K562 (cell line): ENCODE measurements at regions not wholly inside any gene's neighbourhood (a gene's known extent, or its start where the extent isn't known, plus 50 kb on each side); places are given as distances from the start of the nearest gene placed in this dataset.

Experiments used
- ATAC-seq: fragments of 200-7000 bp; cut with Tn5 transposase; 3 replicates; pipeline ENCODE4 v1.9.1; 2020; ENCODE audit warnings: moderate library complexity
- BruUV-seq: library from RNA; stranded (reverse); fragments of 400-500 nt; replicated peaks from 2 replicates; lab custom pipeline; 2021; lab: Mats Ljungman, UMichigan
- CTCF ChIA-PET: fragments of 300-600 bp; formaldehyde crosslinking; extraction: SDS; loops from one replicate; lab custom pipeline; 2021; ENCODE audit warnings: low intra/inter-chr PET ratio; lab: Yijun Ruan, JAX
- POLR2A ChIA-PET: fragments of 300-600, 350-650 bp; sonication (Branson Sonifier 250); formaldehyde crosslinking; extraction: SDS; loops from one replicate; lab custom pipeline; 2021; ENCODE audit warnings: antibody characterized with exemption, inconsistent platforms; lab: Yijun Ruan, JAX
- DNase-seq, 4 experiments: peaks; one replicate each; pipeline versions ENCODE4 v3.0.0 to v3.0.0-alpha.2; 2011 to 2018; ENCODE audit warnings: low spot score in 3 of 4, mixed read lengths in 3 of 4; ENCODE audit errors: extremely low read depth in 1 of 4
- FAIRE-seq: peaks from 2 replicates; lab custom pipeline; 2011; peaks lifted over from hg19 to GRCh38; lab: Jason Lieb, UNC
- H2AFZ ChIP-seq: 2 replicates; pipeline ENCODE4 v1.6.0; 2011; ENCODE audit warnings: low read depth, low read length, control low read depth, inconsistent platforms
- H3K27ac ChIP-seq: fragments of 200-600 bp; 3 replicates; pipeline ENCODE4 v1.8.0; 2011; ENCODE audit warnings: low read depth, mild to moderate bottlenecking, control low read depth, inconsistent platforms, low read length, moderate library complexity, mixed read lengths; ENCODE audit errors: extremely low read depth
- H3K27me3 ChIP-seq, 2 experiments: fragments of 300-600 bp in 1 of 2; 2 replicates in 1 of 2; 3 replicates in 1 of 2; pipeline versions ENCODE4 v1.6.0 to v1.8.0; 2011; ENCODE audit warnings: inconsistent platforms in 2 of 2, low read length in 2 of 2, mild to moderate bottlenecking in 1 of 2, mixed read lengths in 1 of 2, moderate library complexity in 1 of 2; ENCODE audit not compliant: control insufficient read depth in 2 of 2, insufficient read depth in 2 of 2
- H3K36me3 ChIP-seq: fragments of 300-600 bp; 3 replicates; pipeline ENCODE4 v1.8.0; 2011; ENCODE audit warnings: mild to moderate bottlenecking, low read length, inconsistent platforms; ENCODE audit not compliant: control insufficient read depth, insufficient read depth
- H3K4me1 ChIP-seq, 2 experiments: fragments of 200-600 bp in 1 of 2; replicated peaks in 1 of 2; 2 replicates in 1 of 2; 3 replicates in 1 of 2; pipeline versions ENCODE4 v1.5.1 to v1.8.0; 2011; ENCODE audit warnings: inconsistent platforms in 2 of 2, low read length in 2 of 2, mild to moderate bottlenecking in 1 of 2, mixed read lengths in 1 of 2, moderate library complexity in 1 of 2; ENCODE audit not compliant: control insufficient read depth in 2 of 2, insufficient read depth in 2 of 2
- H3K4me2 ChIP-seq: 2 replicates; pipeline ENCODE4 v1.6.1; 2011; ENCODE audit warnings: low read length, control low read depth, inconsistent platforms, mixed read lengths; ENCODE audit not compliant: insufficient read depth
- H3K4me3 ChIP-seq: fragments of 200-600 bp; sonication (generic), shearing (Covaris generic); 2 replicates; pipeline ENCODE4 v1.5.1; 2016; ENCODE audit warnings: control low read depth, inconsistent platforms
- H3K79me2 ChIP-seq: fragments of 200-600 bp; 3 replicates; pipeline ENCODE4 v1.8.0; 2011; ENCODE audit warnings: low read length, inconsistent platforms; ENCODE audit not compliant: control insufficient read depth, insufficient read depth
- H3K9ac ChIP-seq, 2 experiments: 2 replicates each; pipeline versions ENCODE4 v1.6.0 to v1.6.1; 2011; ENCODE audit warnings: low read depth in 2 of 2, low read length in 2 of 2, control low read depth in 1 of 2, inconsistent platforms in 1 of 2, mild to moderate bottlenecking in 1 of 2, mixed read lengths in 1 of 2; ENCODE audit not compliant: insufficient read depth in 1 of 2
- H3K9me1 ChIP-seq: one replicate; pipeline ENCODE4 v1.6.0; 2011; ENCODE audit warnings: inconsistent platforms, mild to moderate bottlenecking, low read length, moderate library complexity; ENCODE audit not compliant: control insufficient read depth, insufficient read depth
- H3K9me3 ChIP-seq: replicated peaks from 2 replicates; pipeline ENCODE4 v1.5.1; 2011; ENCODE audit warnings: low read depth, low read length, inconsistent platforms; ENCODE audit not compliant: control insufficient read depth, insufficient read depth
- H4K20me1 ChIP-seq: replicated peaks from 2 replicates; pipeline ENCODE4 v1.6.1; 2011; ENCODE audit warnings: low read length, inconsistent platforms, mixed read lengths; ENCODE audit not compliant: control insufficient read depth, insufficient read depth
- CHCHD3 ChIP-seq: fragments of 250-450 bp; sonication (Bioruptor Pico); IDR thresholded peaks from 2 replicates; pipeline ENCODE4 v2.1.2; 2022; ENCODE audit warnings: mild to moderate bottlenecking
- CHD4 ChIP-seq: fragments of 200-600 bp; sonication (generic); IDR thresholded peaks from 3 replicates; pipeline ENCODE4 v1.6.1; 2012; ENCODE audit warnings: low read depth, mild to moderate bottlenecking, mixed read lengths, low read length, inconsistent platforms; ENCODE audit not compliant: insufficient read depth, insufficient replicate concordance, poor library complexity, severe bottlenecking
- FOXA3 ChIP-seq, 2 experiments: fragments of 450-650 bp in 1 of 2; sonication (generic) in 1 of 2; formaldehyde crosslinking; IDR thresholded peaks in 1 of 2; conservative IDR thresholded peaks in 1 of 2; 2 replicates each; pipeline versions ENCODE4 v1.4.0 to v1.8.0; 2020 to 2022; ENCODE audit warnings: mild to moderate bottlenecking in 2 of 2, missing genetic modification reagents in 1 of 2
- FOXJ3 ChIP-seq: sonication (generic); formaldehyde crosslinking; IDR thresholded peaks from 2 replicates; pipeline ENCODE4 v1.4.0; 2020; ENCODE audit warnings: mild to moderate bottlenecking, missing genetic modification reagents
- MAFF ChIP-seq: IDR thresholded peaks from 2 replicates; pipeline ENCODE4 v1.6.1; 2012; ENCODE audit warnings: low read length, improper control_type of control experiment
- MEIS2 ChIP-seq: fragments of 450-650 bp; IDR thresholded peaks from 2 replicates; pipeline ENCODE4 v1.6.1; 2014; ENCODE audit warnings: mild to moderate bottlenecking; ENCODE audit not compliant: partially characterized antibody
- NBN ChIP-seq: fragments of 450-650 bp; IDR thresholded peaks from 2 replicates; pipeline ENCODE4 v1.6.1; 2016; ENCODE audit warnings: low read depth, mild to moderate bottlenecking
- NCOA2 ChIP-seq, 2 experiments: fragments of 450-650 bp; IDR thresholded peaks; 2 replicates each; pipeline ENCODE4 v1.6.1; 2018; ENCODE audit warnings: mild to moderate bottlenecking in 2 of 2, moderate library complexity in 1 of 2; ENCODE audit not compliant: partially characterized antibody in 2 of 2
- NCOA6 ChIP-seq: fragments of 450-650 bp; IDR thresholded peaks from 2 replicates; pipeline ENCODE4 v1.6.1; 2017; ENCODE audit warnings: mild to moderate bottlenecking
- SFPQ ChIP-seq: fragments of 200-400 bp; formaldehyde crosslinking; IDR thresholded peaks from 2 replicates; pipeline ENCODE4 v1.6.1; 2017; ENCODE audit warnings: mild to moderate bottlenecking, low read depth, low read length, moderate library complexity
- SIN3B ChIP-seq: fragments of 450-650 bp; IDR thresholded peaks from 2 replicates; pipeline ENCODE4 v1.6.1; 2017; ENCODE audit warnings: low read depth, mild to moderate bottlenecking, moderate library complexity
- SP1 ChIP-seq: sonication (generic); formaldehyde crosslinking; IDR thresholded peaks from 2 replicates; pipeline ENCODE4 v1.8.1; 2022; ENCODE audit warnings: mild to moderate bottlenecking, missing genetic modification reagents
- SRSF9 ChIP-seq: fragments of 200-400 bp; formaldehyde crosslinking; IDR thresholded peaks from 2 replicates; pipeline ENCODE4 v1.6.1; 2017; ENCODE audit warnings: low read depth, low read length, borderline replicate concordance
- ZBTB5 ChIP-seq: fragments of 450-650 bp; IDR thresholded peaks from 2 replicates; pipeline ENCODE4 v1.6.1; 2017; ENCODE audit warnings: antibody characterized with exemption
- ZNF695 ChIP-seq: fragments of 450-650 bp; formaldehyde crosslinking; IDR thresholded peaks from 2 replicates; pipeline ENCODE4 v1.4.0; 2020; ENCODE audit warnings: mild to moderate bottlenecking, moderate library complexity
- ZNF76 ChIP-seq: fragments of 250-450 bp; sonication (Bioruptor Pico); IDR thresholded peaks from 2 replicates; pipeline ENCODE4 v1.4.0; 2020; ENCODE audit warnings: mild to moderate bottlenecking, moderate library complexity, borderline replicate concordance
- WGBS: fragments of 100-300 bp; shearing (Covaris generic); methylation state at CpG from one replicate; pipeline ENCODE4 v1.1.6; 2016; ENCODE audit warnings: low coverage, mixed read lengths; ENCODE audit not compliant: insufficient coverage; ENCODE audit errors: missing lambda C conversion rate; 5-methylcytosine and 5-hydroxymethylcytosine counted together
- in situ Hi-C: fragments of 300-500 bp; cut with MboI; formaldehyde crosslinking; loops from 4 replicates; pipeline ENCODE4 v1.15.0; 2018; ENCODE audit warnings: inconsistent platforms, mixed read lengths
- intact Hi-C: fragments of 100-400 bp; cut with micrococcal nuclease; formaldehyde crosslinking; loops from 2 replicates; pipeline ENCODE4 v1.14.2; 2022

- TF ChIP-seq SFPQ (no peak), CHD4 (no peak), MAFF (no peak), ZBTB5 (no peak), NBN (no peak), SIN3B (no peak), ZNF695 (CRISPR knock-in tag) (no peak), MEIS2 (no peak), NCOA2 (IDR thresholded peaks at IDR 0.05; ENCODE audit: partially characterized antibody in 2 of 2) (no peak), FOXJ3 (CRISPR knock-in tag) (no peak), SP1 (no peak), SRSF9 (no peak), NCOA6 (no peak), CHCHD3 (CRISPR knock-in tag) (no peak), FOXA3 (CRISPR knock-in tag; conservative IDR thresholded peaks at IDR 0.05 in 1 of 2, IDR thresholded peaks at IDR 0.05 in 1 of 2) (no peak), ZNF76 (CRISPR knock-in tag) (no peak)
- no peak overlapping the region for H2AFZ ChIP-seq
- no peak overlapping the region for H3K4me2 ChIP-seq
- no peaks in the 10 kb centered on the region for H3K79me2 ChIP-seq
- in situ Hi-C loops, result no loop called here
- intact Hi-C loops, result no loop called here
- no peak for FAIRE-seq
- H3K9ac ChIP-seq, result no peak overlapping the region
- H3K27ac ChIP-seq, result no peak overlapping the region
- no peaks in the 10 kb centered on the region for H3K27me3 ChIP-seq
- no peak for ATAC-seq
- BruUV-seq, result no TSS peak
- no peaks in the 10 kb centered on the region for H3K9me3 ChIP-seq
- H3K9me1 ChIP-seq, result no peaks in the 10 kb centered on the region
- no peaks in the 10 kb centered on the region for H3K4me1 ChIP-seq
- no peak overlapping the region for H3K4me3 ChIP-seq
- WGBS, result 0% methylated on average over 3 of the region's 3 CpGs
- POLR2A ChIA-PET, result no interaction called here
- CTCF ChIA-PET, result no interaction called here
- no peaks in the 10 kb centered on the region for H4K20me1 ChIP-seq
- no peak for DNase-seq
- H3K36me3 ChIP-seq, result no peaks in the 10 kb centered on the region
These were observed 66.8 kb upstream of the CCN2 start for GRCh38 chr6:132017942-132018341.
